Hepatocyte (in vitro differentiated cells): ENCODE measurements at regions not wholly inside any gene's neighbourhood (a gene's known extent, or its start where the extent isn't known, plus 50 kb on each side); places are given as distances from the start of the nearest gene placed in this dataset.

Source experiments
- CTCF ChIP-seq: fragments of 200-600 bp; sonication (generic); IDR thresholded peaks from 2 replicates; pipeline ENCODE4 v1.5.1; 2016; ENCODE audit warnings: antibody characterized with exemption, mild to moderate bottlenecking; ENCODE audit not compliant: poor library complexity
- EZH2 ChIP-seq: fragments of 200-600 bp; sonication (generic); IDR thresholded peaks from 2 replicates; pipeline ENCODE4 v1.6.1; 2016; ENCODE audit warnings: antibody characterized with exemption, mild to moderate bottlenecking, borderline replicate concordance
- EZH2phosphoT487 ChIP-seq: fragments of 200-600 bp; sonication (generic); IDR thresholded peaks from one replicate; pipeline ENCODE4 v1.6.1; 2018; ENCODE audit warnings: antibody characterized with exemption, mild to moderate bottlenecking, low read depth, moderate library complexity; ENCODE audit not compliant: unreplicated experiment, severe bottlenecking

DNA sequence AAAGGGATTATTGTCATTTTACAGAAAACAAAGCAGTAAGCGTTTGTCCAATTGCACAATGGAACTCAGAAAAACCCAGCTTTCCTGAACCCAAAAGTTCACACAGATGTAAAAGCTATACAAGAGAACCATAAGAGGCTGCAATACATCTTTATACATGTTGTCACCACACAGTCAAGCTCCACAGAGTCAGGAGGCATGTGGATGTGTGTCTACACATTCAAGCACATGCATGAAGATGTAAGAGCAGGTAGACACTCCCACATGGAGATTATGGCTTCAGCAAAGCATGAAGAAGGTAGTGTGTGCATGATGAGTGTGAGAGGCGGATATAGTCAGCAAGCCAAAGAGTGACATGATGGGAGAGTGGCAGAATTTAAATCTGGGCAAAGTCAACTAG lies 124.7 kb upstream of the THBS1 start:
- TF ChIP-seq CTCF = no peak
- no peak for TF ChIP-seq EZH2
- no peak for TF ChIP-seq EZH2phosphoT487
